ENCODE measurements at regions not wholly inside any gene's neighbourhood (a gene's known extent, or its start where the extent isn't known, plus 50 kb on each side); places are given as distances from the start of the nearest gene placed in this dataset.

DNA sequence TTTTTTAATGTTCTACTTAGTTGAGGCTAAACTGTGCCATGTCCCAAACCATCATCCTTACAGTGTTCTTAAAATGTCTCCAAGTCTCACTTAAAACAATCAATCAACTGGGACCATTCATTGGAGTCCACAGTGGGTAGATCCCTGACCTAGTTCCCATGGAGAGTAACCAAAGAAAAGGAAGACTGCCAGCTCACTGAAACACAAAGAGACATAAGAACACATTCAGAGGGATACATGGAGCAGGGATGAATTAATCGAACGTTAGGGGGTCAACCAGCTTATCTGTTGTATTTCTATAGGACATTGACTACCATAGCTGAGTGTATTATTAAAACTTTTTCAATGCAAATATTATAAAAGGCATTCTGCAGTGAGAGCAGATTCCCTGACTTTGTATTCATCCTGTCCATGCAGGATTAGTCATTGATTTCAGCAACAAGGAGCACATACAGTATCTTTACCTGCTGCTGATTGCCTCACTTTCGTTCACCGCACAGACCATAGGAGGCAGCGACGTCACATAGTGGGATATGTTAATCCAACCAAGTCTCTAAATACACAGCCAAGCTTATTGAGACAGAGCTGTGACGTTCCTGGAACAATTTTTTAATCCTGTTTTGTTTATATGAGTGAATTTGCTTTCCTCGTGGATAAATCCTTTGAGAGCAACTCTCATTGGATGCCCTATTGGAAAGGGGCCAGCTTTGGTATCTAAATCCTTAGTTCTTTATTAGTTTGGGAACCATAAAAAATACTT, 364.9 kb upstream of the RBMS3 start:
- H3K4me1 ChIP-seq (ENCODE audit: insufficient read depth, low read length, severe bottlenecking), result peaks cover 81% of the 10 kb centered on the region
- H2AFZ ChIP-seq (ENCODE audit: low read length), result 0 out of 2 replicates have a peak overlapping the region, but pooled peaks have one; percentile 19
- H3F3A ChIP-seq (ENCODE audit: insufficient read depth, low read length), result no peaks in the 10 kb centered on the region
- H3K9ac ChIP-seq (ENCODE audit: low read length), result peak overlapping the region; percentile 34
- H3K4me3 ChIP-seq (ENCODE audit: low read depth, low read length, poor library complexity, severe bottlenecking), result no peak overlapping the region
- TF ChIP-seq CTCF (IDR thresholded peaks at IDR 0.05; ENCODE audit: low read length) (no peak), EZH2 (IDR thresholded peaks at IDR 0.05; ENCODE audit: borderline replicate concordance, low read length) (no peak)
- no peaks in the 10 kb centered on the region for H3K9me2 ChIP-seq (ENCODE audit: low read depth, low read length)
- H3K27ac ChIP-seq (ENCODE audit: low read depth, low read length, poor library complexity, severe bottlenecking), result peak overlapping the region; percentile 94
- peak overlapping the region; percentile 78 for H3K4me2 ChIP-seq (ENCODE audit: low read length)
- H4K20me1 ChIP-seq (ENCODE audit: insufficient read depth, low read length), result no peaks in the 10 kb centered on the region
- no peaks in the 10 kb centered on the region for H3K36me3 ChIP-seq (ENCODE audit: insufficient read depth, low read length)
- no peaks in the 10 kb centered on the region for H3K79me2 ChIP-seq (ENCODE audit: insufficient read depth, low read length)
- H3K9me3 ChIP-seq (ENCODE audit: low read length), result no peaks in the 10 kb centered on the region
- H3K27me3 ChIP-seq (ENCODE audit: insufficient read depth, low read length), result no peaks in the 10 kb centered on the region

DNA sequence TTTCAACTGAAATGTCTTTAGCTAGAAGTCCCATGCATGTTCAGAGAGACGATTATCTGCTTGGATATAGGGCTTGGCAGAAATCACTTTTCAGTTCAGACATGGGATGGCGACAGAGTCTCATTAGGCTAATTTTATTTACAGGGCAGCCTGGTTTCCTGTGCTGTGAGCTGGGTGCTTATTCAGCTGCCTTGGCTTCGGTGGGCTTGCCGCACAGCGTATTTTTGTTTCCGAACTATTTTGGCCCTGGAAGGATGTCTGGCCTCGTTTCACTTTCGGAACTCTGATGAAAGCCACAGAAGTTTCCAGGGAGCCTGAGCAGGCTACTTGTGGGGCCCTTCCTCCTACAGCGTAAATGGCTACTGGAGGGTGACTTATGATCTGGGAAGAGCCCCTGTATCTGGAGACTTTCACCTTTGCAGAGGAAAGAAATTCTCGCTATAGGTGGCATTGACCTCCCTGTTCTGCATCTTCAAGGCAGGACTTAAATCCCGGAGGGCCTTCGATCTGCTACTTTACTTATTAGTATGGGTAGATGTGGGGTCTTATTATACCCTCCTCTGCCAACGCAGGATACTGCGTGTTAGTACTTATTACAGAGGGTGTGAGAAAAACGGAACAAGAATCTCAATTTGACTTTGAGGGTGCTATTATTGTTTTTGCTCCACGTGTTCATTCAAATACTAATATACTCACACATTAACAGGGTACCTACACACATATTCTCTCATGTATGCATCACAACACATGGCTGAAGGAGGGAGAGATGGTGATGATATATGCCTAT, 364.0 kb upstream of the RBMS3 start:
- peaks cover 78% of the 10 kb centered on the region for H3K4me1 ChIP-seq (ENCODE audit: insufficient read depth, low read length, severe bottlenecking)
- peak overlapping the region; percentile 94 for H3K27ac ChIP-seq (ENCODE audit: low read depth, low read length, poor library complexity, severe bottlenecking)
- no peaks in the 10 kb centered on the region for H3F3A ChIP-seq (ENCODE audit: insufficient read depth, low read length)
- H3K27me3 ChIP-seq (ENCODE audit: insufficient read depth, low read length), result no peaks in the 10 kb centered on the region
- H3K9me2 ChIP-seq (ENCODE audit: low read depth, low read length), result no peaks in the 10 kb centered on the region
- H3K79me2 ChIP-seq (ENCODE audit: insufficient read depth, low read length), result no peaks in the 10 kb centered on the region
- peak overlapping the region; percentile 78 for H3K4me2 ChIP-seq (ENCODE audit: low read length)
- peak overlapping the region; percentile 58 for H3K9ac ChIP-seq (ENCODE audit: low read length)
- TF ChIP-seq CTCF (IDR thresholded peaks at IDR 0.05; ENCODE audit: low read length) (peak; percentile 76), EZH2 (IDR thresholded peaks at IDR 0.05; ENCODE audit: borderline replicate concordance, low read length) (no peak)
- H2AFZ ChIP-seq (ENCODE audit: low read length), result no peak overlapping the region
- no peaks in the 10 kb centered on the region for H3K36me3 ChIP-seq (ENCODE audit: insufficient read depth, low read length)
- H4K20me1 ChIP-seq (ENCODE audit: insufficient read depth, low read length), result no peaks in the 10 kb centered on the region
- peak overlapping the region; percentile 52 for H3K4me3 ChIP-seq (ENCODE audit: low read depth, low read length, poor library complexity, severe bottlenecking)
- no peaks in the 10 kb centered on the region for H3K9me3 ChIP-seq (ENCODE audit: low read length)

DNA sequence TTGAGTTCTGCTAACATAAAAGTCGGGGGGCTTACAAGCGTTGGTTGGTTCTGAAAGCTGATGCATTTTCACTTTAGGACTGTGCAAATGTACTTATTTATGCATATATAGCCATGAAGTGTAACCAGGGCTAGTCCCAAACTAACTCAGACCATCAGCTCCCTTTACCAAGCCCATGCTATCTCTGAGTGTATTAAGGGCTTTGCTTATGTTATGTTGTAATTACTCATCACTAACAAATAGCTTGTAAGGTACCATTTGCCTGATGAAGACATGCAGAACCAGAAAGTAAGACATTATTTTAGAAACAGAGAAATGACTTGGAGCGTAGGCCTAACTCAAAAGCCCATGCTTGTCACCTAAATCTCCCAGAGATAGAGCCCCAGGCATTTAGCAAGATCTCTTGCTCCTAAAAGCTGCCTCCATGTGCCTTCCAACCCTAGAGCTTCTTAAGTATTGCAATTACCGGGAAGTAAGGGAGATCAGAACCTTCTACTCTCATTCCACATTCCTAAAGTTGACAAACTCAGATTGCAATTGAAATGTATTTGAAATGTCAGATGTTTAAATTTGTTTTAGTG, 362.9 kb upstream of the RBMS3 start:
- Histone ChIP-seq H3K79me2 (ENCODE audit: insufficient read depth, low read length) (no peaks in the 10 kb centered on the region), H3K4me1 (ENCODE audit: insufficient read depth, low read length, severe bottlenecking) (peaks cover 68% of the 10 kb centered on the region), H2AFZ (ENCODE audit: low read length) (peak overlapping the region; percentile 96), H3K27me3 (ENCODE audit: insufficient read depth, low read length) (no peaks in the 10 kb centered on the region), H3K4me3 (ENCODE audit: low read depth, low read length, poor library complexity, severe bottlenecking) (no peak overlapping the region), H3K36me3 (ENCODE audit: insufficient read depth, low read length) (no peaks in the 10 kb centered on the region), H3K9me2 (ENCODE audit: low read depth, low read length) (no peaks in the 10 kb centered on the region), H3K4me2 (ENCODE audit: low read length) (peak overlapping the region; percentile 78), H3K9ac (ENCODE audit: low read length) (peak overlapping the region; percentile 58), H4K20me1 (ENCODE audit: insufficient read depth, low read length) (no peaks in the 10 kb centered on the region), H3K27ac (ENCODE audit: low read depth, low read length, poor library complexity, severe bottlenecking) (peak overlapping the region; percentile 94), H3F3A (ENCODE audit: insufficient read depth, low read length) (no peaks in the 10 kb centered on the region), H3K9me3 (ENCODE audit: low read length) (no peaks in the 10 kb centered on the region)
- TF ChIP-seq CTCF (IDR thresholded peaks at IDR 0.05; ENCODE audit: low read length), result no peak
- TF ChIP-seq EZH2 (IDR thresholded peaks at IDR 0.05; ENCODE audit: borderline replicate concordance, low read length), result no peak
